Choroid plexus epithelial cell (primary cell): ENCODE measurements at regions not wholly inside any gene's neighbourhood (a gene's known extent, or its start where the extent isn't known, plus 50 kb on each side); places are given as distances from the start of the nearest gene placed in this dataset.

Source experiments
- DNase-seq: peaks from one replicate; pipeline ENCODE4 v3.0.0-alpha.2; 2010; ENCODE audit warnings: low read depth
- H3K4me3 ChIP-seq: 2 replicates; pipeline ENCODE4 v1.5.1; 2011; ENCODE audit warnings: low read depth, mild to moderate bottlenecking, control low read depth, low read length, moderate library complexity
- TF ChIP-seq, protein P1 (sequence below): conservative IDR thresholded peaks from 2 replicates; pipeline ENCODE4 v1.5.1; 2011; ENCODE audit warnings: low read depth, mild to moderate bottlenecking, control low read depth, inconsistent platforms, low read length, moderate library complexity

DNA sequence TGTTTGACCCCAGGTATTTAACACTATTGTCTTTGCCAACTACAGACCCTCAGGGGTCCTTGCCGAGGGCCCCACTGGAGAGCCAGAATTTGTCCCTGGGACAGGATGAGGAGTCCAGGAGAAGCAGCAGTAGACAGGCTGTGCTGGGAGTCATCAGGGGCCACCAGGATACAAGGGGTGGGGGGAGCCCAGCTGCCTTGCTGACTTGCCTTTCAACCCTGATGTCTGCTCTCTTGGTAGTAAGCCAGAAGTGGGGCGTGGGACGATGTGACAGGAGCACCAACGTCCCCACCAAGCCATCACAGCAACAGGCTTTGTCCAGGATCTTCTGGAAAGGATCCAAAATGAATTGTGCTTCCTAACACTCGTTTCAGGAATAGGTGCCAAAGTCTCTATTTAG, 62.4 kb upstream of the CDCA7L start:
- DNase-seq, result no peak
- no peak overlapping the region for H3K4me3 ChIP-seq
- TF ChIP-seq, protein P1, sequence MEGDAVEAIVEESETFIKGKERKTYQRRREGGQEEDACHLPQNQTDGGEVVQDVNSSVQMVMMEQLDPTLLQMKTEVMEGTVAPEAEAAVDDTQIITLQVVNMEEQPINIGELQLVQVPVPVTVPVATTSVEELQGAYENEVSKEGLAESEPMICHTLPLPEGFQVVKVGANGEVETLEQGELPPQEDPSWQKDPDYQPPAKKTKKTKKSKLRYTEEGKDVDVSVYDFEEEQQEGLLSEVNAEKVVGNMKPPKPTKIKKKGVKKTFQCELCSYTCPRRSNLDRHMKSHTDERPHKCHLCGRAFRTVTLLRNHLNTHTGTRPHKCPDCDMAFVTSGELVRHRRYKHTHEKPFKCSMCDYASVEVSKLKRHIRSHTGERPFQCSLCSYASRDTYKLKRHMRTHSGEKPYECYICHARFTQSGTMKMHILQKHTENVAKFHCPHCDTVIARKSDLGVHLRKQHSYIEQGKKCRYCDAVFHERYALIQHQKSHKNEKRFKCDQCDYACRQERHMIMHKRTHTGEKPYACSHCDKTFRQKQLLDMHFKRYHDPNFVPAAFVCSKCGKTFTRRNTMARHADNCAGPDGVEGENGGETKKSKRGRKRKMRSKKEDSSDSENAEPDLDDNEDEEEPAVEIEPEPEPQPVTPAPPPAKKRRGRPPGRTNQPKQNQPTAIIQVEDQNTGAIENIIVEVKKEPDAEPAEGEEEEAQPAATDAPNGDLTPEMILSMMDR, result no peak

DNA sequence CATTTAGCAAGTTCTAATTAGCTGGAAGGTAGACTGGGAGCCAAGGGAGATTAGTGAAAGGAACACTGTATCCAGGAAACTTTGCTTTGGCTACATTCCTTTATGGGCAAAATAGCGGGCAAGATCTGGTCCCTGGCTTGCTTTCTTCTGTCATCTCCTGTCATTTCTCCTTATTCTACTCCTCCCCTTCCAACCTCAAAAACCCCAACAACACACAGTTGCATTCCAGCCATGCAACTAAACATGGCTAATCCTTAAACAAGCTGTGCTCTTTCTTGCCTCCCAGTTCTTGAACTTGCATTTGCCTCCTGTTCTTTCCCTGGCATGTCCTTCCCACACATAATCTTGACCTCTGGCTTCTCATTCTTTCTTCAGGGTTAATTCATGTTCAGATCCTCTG, 59.5 kb upstream of the CDCA7L start:
- no peak overlapping the region for H3K4me3 ChIP-seq
- TF ChIP-seq, protein P1, result no peak
- DNase-seq, result no peak

DNA sequence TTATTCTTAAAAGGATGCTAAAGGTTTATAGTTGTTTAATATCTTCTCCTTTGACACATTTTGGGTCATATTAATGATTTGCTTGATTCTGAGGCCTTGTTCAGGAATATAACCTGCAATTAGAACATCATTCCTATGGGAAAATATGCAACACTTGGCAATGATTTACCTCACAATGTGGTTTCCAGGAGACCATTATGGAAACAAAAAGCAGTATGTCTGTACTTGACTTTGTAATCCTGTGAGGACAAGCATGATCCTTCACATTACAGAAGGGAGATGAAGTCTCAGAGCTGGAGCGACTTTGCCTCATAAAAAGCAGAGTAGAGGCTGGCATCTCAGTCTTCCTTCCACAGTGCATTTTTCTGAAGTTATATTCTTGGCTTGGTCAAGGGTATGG, 57.0 kb upstream of the CDCA7L start:
- no peak overlapping the region for H3K4me3 ChIP-seq
- DNase-seq, result no peak
- TF ChIP-seq, protein P1, result no peak

DNA sequence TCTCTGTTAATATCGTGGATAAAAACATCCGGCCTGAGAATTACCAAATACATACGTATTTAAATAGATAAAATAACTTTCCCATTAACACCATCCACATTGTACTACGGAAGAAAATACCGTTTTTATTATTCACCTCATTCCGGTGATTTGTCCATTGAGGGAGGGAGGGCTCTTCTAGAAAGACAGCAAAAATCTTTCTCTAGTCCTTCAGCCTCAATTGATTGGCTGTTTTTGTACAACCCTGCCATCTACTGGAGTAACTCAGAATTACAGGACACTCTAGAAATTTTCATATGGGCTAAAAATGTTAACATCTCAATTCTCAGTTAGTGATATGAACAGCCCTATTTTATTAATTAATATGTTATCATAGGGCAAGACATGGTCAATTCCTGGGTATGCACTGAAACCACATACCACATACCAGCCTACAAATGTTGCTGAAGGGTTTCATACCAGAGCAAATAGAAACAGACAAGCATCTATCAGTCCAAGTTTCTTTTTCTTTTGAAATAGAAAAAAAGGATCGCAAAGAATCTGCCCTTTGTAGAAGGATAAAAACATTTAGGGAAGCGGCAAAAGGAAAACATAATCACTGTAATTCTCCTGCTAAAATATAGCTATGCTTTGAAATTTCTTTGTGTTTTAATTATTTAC, 55.8 kb upstream of the CDCA7L start:
- peak; percentile 87 for DNase-seq
- H3K4me3 ChIP-seq, result peak overlapping the region; percentile 34

DNA sequence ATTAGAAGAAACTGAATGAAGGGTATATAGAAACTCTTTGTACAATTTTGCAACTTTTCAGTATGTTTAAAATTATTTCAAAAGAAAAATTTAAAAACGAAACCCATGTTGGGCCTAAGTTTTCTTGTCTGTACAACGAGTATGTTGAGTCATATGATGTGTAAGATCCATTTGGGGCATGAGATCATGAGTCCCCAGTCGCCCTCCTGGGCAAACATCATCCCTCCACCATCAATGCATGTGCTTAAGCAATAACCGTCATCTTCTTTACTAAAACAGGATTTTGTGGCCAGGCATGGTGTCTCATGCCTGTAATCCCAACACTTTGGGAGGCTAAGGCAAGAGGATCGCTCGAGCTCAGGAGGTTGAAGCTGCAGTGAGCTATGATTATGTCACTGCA, 54.2 kb upstream of the CDCA7L start:
- peak; percentile 19 for DNase-seq
- TF ChIP-seq, protein P1, result no peak
- H3K4me3 ChIP-seq, result no peak overlapping the region

More for the DNA sequence above, 55.8 kb upstream of the CDCA7L start:
- TF ChIP-seq, protein P1, result peak; percentile 72

DNA sequence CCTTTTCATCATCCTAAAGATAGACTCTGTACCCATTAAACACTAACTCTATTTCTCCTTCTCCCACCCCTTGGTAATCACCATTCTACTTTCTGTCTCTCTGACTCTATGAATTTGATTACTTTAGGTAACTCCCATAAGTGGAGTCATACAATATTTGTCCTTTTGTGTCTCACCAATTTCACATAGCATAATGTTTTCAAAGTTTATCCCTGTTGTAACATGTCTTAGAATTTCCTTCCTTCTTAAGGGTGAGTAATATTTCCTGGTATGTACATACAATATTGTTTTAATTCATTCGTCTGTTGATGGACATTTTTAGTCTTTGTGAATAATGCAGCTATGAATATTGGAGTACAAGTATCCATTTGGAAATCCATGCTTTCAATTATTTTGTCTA, 50.9 kb upstream of the CDCA7L start:
- TF ChIP-seq, protein P1, result no peak
- H3K4me3 ChIP-seq, result no peak overlapping the region
- DNase-seq, result peak; percentile 47
